Mucosa of gallbladder (tissue), 1 donor: ENCODE measurements at regions not wholly inside any gene's neighbourhood (a gene's known extent, or its start where the extent isn't known, plus 50 kb on each side); places are given as distances from the start of the nearest gene placed in this dataset.

Experiments
- DNase-seq: peaks from one replicate; pipeline ENCODE4 v3.0.0-alpha.2; 2020; ENCODE audit warnings: low spot score
- donor health status: DM: no; HTN: no; CAD: no.

- no peak for DNase-seq
Measured at GRCh38 chr7:98464558-98464940, 63.7 kb upstream of the BAIAP2L1 start.

GRCh38 chr7:98463837-98464557 lies 63.1 kb upstream of the BAIAP2L1 start:
- DNase-seq, result no peak

- no peak for DNase-seq
Measured at GRCh38 chr7:98462911-98463633, 62.2 kb upstream of the BAIAP2L1 start.

GRCh38 chr7:98460902-98461301 lies 60.0 kb upstream of the BAIAP2L1 start:
- no peak for DNase-seq

- DNase-seq, result no peak
Measured at GRCh38 chr7:98459529-98459928, 58.6 kb upstream of the BAIAP2L1 start.

- DNase-seq, result no peak
Measured at GRCh38 chr7:98458090-98458875, 57.4 kb upstream of the BAIAP2L1 start.

GRCh38 chr7:98456866-98457265 lies 56.0 kb upstream of the BAIAP2L1 start:
- no peak for DNase-seq

GRCh38 chr7:98452791-98453190 lies 51.9 kb upstream of the BAIAP2L1 start:
- no peak for DNase-seq
